GM19043 (cell line): ENCODE measurements at regions not wholly inside any gene's neighbourhood (a gene's known extent, or its start where the extent isn't known, plus 50 kb on each side); places are given as distances from the start of the nearest gene placed in this dataset.

Source experiments
- ATAC-seq: cut with Tn5 transposase; IDR thresholded peaks from one replicate; pipeline ENCODE4 v1.9.1; 2021; ENCODE audit warnings: low read depth; ENCODE audit not compliant: unreplicated experiment

DNA sequence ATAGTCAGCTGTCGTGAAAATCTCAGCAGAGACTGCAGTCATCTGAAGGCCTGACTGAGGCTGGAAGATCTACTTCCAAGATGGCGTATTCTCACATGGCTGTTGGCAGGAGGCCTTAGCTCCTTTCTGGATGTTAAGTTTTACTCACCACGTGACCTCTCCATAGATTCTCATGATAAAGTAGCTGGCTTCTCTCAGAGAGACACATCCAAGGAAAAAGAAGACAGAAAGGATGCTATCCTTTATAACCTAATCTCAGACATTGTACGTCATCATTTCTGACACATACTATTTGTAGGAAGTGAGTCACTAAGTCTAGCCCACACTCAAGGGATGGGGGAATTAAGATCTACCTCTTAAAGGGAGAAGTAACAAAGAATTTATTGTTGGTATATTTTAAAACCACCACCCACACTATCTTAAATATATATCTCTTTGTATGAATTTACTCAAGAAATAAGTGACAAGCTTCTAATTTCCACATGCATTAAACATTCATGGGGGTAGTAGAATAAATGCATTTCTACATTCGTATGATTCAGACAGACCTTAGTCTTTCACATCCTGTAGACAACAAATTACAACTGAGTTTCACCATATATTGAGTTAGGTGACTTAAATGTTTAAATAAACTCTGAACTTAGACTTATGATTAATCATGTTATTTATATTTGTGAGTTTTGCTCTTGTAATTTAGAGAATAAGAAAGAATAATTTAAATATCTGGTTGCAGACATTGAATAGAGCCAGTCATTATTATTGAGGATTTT, 411.0 kb downstream of the LRIG3 start:
- no peak for ATAC-seq

DNA sequence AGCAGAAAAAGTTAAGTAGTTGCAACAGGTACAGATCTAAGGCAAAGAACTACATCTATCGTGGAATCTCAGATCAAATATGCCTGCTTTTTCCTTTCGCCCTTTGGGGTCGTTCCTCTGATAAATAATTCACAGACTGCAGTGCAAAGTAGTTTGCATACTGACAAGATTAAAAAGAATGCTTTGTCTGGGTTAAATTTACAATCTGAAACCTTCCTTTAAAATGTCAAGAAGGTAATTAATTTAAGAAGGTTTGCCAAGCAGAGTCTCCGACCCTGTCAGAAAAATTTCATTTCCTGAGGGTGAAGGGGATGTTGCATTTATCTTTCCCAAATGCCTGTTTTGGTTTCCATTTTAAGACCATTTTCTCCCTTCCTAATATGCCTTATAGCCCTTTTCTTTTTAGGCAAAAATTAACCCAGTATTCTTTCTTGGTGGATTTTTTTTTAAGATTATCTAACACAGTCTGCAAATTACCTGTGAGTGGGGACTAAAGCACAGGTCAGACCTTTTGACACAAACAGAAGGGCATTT, 406.9 kb downstream of the LRIG3 start:
- ATAC-seq = no peak

DNA sequence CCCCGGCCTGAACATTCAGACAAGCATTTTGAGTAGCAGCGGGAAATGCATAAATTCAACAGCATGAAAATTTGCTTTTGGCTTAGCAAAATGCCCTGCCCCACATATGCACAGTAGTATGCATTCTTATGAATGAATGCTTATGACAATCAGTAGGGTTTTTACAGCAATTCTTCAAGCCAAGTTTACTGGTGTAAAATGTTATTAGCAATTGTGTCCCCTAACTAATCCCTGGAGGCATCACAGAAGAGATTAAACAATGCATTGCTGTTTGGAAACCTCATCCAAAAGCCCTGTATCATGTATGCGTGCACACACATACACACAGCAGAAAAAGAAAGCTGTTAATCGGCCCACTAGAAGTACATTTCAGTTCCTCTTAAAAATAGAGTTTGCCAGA, 406.5 kb downstream of the LRIG3 start:
- no peak for ATAC-seq

DNA sequence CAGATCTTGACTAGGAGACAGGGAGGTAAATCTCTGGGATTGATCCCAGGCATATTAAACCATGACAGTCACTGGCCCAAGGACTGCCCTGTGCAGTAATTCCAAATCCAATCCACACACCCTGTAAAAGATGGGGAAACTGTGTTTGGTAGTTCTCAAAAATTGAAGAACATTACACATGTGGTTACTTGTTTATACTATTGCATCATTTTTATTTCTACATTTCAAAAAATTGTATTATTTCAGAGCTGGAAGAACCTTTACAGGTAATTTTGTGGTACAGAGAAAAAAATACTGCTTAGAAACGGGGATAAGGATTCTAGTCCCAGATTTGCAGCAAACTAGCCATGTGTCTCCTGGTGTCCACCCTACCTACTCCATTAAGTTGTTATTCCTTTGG, 400.5 kb downstream of the LRIG3 start:
- ATAC-seq = no peak

DNA sequence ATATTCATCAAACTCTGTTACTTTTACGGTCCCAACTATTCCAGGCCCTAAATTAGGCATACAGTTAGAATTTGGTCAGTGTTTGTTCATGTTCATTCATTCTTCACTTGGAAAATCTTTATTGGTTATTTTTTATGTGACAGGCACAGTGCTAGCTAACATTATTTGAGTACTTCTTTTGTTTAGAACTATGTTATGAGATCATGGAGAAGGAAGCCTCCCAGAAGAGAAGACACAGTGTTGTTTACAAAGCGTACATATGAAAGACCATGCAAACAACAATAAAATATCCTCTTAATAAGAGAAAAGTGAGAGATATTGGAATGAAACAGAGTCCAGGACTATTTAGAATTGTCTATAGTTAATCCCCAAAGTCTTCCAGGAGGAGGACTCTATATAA, 399.2 kb downstream of the LRIG3 start:
- ATAC-seq = no peak

DNA sequence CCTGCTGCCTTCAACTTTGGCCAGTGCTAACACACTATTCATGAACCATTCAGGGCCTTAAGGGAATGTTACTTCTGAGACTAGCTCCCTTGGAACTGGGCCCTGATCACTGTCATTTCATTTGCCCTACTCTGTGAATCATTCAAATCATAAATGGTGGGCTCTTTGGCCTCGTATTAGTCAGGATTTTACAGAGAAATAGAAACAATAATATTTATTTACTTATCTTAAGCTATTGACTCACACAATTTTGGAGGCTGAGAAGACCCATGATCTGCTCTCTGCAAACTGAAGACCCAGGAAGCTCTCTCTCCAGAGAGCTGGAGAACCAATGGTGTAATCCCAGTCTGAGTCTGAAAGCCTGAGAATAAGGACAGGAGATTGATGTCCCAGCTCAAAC, 398.5 kb downstream of the LRIG3 start:
- ATAC-seq = no peak

DNA sequence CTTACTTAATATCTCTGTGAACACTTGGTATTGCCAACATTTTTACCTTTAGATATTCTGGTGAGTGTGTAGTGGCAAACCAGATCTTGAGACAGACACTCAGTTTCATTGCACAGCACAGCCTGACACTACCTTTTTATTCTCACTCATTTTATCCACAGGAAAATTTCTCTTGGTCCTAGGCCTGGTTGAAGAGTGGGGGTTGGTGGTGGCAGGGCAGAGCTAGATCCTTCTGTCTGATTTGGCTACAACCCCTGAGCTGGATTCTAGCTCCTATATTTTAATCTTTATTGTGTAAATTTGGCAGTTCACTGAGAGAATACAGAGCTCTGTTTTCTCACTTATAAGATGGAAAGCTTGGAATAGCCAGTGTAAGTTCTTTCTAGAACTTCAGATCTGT, 396.9 kb downstream of the LRIG3 start:
- no peak for ATAC-seq

DNA sequence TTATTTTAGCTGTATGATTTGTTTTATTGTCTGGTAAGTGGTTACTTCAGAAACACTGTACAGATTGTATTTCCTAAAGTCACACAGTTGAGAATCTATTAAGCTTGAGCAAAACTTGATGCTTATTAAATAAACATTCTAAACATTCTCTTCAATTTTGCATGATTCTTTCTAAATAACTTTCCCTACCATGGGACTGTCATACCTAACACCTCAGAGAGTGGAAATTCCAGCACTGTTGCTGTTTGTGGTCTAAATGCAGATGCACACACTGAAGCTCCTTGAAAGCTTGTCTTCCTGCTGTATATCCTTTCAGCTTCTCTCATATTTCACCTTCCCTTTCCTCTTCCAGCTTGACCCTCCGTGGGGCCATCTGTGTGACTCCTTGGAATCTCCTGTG, 392.0 kb downstream of the LRIG3 start:
- ATAC-seq = no peak

DNA sequence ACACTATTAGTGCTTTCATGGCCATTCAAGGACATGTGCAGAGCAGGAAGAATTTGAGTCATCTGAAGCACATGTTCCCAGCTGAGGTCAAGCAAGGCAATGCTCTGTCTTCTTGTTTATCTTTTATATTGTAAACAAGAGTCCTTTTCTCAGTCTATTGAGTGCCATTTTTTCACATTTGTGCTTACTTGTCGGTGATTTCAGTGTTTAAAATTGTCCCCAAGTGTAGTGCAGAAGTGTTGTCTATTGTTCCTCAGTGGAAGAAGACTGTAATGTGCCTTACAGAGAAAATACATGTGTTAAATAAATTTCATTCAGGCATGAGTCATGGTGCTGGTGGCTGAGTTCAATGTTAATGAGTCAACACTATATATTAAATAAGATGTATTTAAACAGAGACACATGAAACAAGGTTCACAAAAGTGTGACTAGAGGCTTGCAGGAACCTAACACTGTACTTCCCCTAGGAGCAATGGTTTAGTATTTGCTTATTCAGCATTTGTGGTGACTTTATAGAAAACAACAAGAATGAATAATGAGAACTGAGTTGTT, 391.1 kb downstream of the LRIG3 start:
- ATAC-seq = no peak

DNA sequence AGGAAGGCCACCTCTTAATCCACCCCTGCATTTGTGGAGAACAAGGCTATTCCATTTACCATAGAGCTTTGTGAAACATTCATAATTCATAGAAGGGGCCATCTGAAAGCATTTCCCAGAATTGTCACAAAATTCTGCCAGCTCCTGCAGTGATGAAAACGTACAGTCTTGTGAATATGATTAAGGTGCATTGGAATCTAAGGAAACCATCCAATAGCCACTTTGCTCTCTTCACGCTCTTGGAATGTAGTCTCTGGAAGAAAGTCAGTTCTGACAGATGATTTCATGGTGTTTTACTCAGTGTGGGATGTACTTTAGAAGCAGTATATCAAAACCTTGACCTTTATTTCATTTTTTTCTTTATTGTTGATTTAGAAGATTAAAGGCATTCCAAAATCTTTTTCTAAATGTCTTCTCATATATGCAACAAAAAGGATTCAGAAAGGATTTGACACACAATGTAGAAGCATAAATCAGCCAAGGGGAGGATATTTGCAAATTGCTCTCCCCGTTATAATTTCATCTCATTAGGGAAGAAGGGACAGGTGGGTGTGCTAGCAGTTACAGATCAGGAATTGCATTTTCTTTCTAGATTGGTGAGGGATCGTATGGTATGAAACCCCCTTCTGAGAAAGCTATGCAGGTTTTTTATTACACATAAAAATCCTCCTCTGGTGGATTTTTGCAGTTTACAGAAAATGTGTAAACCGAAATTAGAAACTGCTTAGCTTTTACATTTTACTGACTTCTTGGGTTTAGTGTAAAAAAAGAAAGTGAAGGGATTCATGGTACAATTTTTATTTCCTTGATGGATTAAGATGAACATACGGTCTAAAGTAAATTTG, 390.2 kb downstream of the LRIG3 start:
- no peak for ATAC-seq

DNA sequence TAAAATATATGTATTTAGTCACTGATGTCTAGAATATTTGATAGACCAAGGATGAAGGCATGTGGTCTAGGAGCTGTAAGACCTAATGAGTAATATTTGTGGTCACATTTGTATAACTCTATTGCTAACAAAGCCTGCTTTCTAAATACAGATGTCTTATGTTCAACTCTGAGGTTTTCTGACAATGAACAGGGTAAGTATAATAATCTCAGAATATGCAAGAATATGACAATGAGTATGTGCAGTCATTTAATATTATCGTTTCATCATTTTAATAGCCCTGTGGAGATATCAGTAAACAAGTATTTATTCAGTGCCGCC, 389.6 kb downstream of the LRIG3 start:
- ATAC-seq = no peak

DNA sequence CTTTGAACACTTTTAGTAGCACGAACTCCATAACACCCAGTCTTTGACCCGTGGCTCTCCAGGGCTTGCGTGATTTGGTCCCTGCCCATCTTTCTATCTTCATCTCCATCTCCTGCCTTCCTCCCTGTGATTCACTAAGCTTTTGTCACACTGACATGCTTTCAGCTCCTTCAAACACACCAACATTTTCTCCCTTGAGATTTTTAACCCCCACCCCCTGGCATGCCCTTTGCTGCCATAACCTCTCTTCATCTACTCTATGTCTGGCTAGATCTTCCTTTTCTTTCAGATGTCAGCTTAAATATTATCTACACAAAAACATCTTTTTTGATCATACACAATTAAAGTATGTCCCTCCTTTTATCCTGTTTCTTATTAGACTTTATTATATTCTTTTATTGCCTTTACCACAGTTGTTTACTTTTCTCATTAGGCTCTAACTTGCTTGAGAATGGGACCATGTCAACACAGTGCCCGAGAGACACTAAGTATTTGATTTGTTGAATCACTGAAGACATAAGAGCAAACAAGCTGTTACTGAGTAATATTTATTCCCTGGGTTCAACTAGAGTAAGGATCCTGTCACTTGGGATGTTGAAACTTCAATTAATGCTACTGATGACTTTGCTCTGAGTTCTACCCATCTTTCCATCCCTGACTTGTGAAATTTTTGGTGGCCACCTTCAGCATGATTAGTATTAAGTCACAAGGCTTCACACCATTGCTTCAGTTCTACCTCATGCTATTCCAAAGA, 387.3 kb downstream of the LRIG3 start:
- ATAC-seq = no peak

DNA sequence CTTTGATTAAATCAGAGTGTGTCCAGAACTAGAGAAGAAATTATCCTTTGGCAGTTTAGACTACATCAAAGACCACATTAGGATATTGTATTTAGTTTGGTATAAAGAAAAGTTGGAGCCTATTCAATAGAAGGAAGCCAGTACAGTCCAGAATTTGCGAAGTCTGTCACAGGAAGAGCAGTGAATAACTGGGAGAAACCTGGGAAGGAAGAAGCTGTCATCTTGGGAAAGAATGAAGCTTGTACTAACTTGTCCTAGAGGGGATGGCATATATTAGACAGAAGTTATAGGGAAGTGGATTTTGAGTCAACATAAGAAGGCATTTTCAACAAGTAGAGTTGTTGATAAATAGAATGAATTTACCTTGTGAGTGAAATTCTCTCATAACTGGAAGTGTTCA, 386.7 kb downstream of the LRIG3 start:
- ATAC-seq = no peak

DNA sequence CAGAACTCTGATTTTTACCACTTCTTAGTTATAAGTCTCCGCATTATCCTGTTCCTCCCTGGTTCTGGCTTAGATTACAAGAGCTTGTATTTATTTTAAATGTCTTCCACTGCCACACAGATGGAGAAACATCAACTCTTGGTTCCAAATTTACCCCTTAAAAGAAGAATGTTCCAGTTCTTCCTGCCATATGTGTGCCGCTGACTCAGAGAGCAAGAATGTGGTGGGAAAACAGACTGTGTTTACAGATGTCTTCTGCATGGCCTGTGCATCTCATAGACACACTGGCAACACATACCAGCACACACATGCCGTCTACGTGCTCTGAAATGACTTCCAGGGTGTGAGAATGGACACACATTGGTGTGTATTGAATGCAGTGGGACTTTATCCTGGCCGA, 383.0 kb downstream of the LRIG3 start:
- ATAC-seq = no peak

DNA sequence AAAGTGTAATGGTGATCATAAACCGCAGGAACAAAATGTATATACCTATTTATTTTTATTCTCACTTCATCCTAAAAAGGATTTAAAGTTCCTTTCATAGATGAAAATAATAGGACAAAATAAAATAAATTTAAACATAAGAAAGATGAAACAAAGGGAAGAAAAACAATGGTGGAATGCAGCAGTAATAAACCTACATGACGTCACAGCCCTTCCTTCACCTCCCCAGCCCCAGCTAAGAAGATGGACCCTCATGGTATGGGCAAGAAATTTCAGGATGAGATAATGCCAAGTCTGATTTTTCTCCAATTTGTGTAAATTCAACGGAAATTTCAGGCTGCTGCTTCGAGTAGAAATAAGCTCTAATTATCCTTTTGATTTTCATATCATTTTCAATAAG, 381.0 kb downstream of the LRIG3 start:
- ATAC-seq = no peak

DNA sequence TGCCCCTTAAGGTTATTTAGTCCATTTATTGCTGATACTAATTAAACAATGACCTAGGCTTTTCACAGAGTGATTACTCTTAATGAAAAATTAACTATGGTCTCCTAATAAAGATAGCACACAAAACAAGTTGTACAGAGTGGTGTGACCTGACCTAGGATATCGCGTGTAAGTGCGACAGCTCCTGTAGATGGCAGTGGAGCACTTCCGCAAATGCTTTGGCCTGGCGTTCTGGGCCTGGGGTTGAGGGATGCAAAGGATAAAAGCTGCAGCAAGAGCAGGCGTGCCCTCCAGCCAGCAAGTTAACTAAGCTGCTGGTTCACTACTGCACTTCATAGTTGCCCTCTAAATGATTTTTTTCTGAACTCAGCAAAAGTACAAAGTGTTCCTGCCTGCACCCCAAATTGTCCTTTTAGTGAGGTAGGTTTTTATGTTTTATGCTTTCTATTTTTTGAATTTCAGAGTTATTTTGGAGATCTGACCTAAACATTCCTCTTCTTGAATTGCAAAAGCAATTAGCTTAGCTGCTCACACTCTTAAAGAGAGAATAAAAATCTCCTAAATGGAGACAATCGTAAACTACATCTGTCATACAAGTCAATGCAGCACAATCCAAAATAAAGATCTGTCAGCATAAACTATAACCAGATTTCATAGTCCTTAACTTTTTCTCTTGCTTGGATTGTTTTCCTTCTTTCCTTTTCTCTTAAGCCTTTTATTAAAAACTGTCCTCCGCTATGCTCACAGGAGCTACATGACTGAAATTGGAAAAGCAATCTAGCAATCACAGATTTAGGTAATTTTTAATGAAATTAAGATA, 379.6 kb downstream of the LRIG3 start:
- no peak for ATAC-seq

DNA sequence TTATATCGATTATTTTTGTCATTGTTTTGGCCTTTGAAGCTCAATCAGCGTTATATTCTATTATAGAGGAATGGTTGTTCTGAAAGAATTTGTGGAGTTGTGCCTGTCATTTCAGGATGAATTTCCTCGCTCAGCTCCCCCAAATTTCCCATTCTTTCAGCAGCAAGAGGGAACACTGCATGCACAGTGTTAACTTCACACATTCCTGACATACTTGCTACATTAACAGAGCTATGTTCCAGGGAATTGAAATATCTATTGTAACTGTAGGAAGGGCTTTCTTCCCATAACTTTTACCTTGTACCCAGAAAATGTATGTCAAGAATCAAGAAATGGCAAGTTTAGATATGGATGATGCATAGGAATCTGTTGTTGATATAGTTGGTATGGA, 379.0 kb downstream of the LRIG3 start:
- no peak for ATAC-seq

DNA sequence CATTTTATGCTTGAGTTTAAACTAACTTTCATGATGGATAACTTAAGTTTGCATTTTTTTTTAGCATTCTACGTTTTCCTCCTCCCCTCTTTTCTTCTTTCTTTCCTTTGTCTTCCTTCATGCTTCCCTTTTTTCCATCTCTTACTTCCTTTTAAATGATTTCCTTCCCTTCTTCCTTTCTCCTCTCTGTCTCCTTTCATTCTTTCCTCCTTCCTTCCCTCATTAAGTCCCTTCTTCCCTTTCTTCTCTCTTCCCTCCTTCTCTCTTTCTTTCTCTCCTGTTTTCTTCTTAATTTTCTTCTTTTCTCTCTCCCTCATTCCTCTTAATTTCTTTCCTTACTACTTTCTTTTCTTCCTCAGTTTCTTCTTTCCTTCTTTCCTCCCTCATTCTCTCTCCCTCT, 376.0 kb downstream of the LRIG3 start:
- no peak for ATAC-seq

DNA sequence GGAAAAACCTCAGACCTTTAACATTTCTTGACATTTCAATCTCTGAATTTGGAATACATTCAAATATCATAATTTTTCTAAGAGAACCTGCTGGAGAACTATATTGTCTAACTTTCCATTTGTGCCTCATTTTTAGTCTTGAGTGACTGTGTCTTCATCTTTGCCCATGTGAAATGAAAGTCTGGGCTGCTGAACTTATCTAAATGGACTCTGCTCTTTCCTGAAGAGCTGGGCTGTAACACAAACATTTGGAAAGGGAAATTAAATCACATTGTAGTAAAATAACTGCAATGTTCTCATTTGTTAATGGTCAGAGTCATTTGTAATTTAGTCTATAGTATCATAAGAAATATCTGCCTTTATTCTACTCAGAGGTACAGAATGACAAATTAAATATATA, 373.1 kb downstream of the LRIG3 start:
- no peak for ATAC-seq

DNA sequence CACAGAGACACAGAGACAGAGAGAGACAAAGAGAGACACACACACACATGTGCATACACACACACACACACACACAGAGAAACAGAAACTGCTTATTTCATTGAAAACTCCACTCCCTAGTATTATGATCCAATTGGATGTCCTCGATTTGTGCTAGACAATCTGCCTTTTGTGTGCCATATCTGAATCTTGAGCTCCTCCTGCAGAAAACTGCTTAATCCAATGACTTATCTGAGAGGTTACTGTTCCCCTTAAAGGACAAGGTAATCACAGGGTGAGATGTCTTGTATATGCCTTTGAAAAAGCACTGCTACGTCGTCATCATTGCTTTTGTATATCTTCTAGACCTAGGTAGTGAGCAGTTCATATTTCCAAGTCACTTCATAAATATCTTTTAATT, 371.5 kb downstream of the LRIG3 start:
- ATAC-seq = no peak
